ENCODE measurements at regions not wholly inside any gene's neighbourhood (a gene's known extent, or its start where the extent isn't known, plus 50 kb on each side); places are given as distances from the start of the nearest gene placed in this dataset.

DNA sequence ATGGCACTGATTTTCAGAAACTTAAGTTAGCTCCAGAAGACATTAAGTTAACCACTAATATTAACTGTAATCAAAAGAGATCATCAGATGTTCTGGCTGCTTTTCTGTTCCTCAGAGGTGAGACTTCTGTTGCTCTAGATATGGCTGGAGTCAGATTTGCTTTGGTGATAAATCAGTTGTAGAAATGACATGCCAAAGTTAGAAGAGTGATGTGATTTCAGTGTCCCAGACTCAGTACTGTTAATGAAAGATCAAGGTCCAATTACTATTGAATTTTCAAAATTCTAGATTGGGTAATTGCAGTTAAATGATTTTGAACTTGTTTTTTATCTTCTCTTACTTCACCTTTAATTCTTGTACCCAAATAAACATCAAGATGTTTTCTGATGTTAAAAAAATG lies 402.4 kb upstream of the SYNCRIP start:
- H4K20me1 ChIP-seq (ENCODE audit: insufficient read depth): no peaks in the 10 kb centered on the region
- H3K4me2 ChIP-seq: no peak overlapping the region
- H2AFZ ChIP-seq (ENCODE audit: low read depth): no peak overlapping the region
- H3K36me3 ChIP-seq (ENCODE audit: insufficient read depth): no peaks in the 10 kb centered on the region
- no peak overlapping the region for H3K4me3 ChIP-seq (IDR thresholded peaks at IDR 0.05; ENCODE audit: insufficient read depth, low read depth, low read length)
- H3K27me3 ChIP-seq (ENCODE audit: insufficient read depth, low read depth): no peaks in the 10 kb centered on the region
- H3K79me2 ChIP-seq (ENCODE audit: insufficient read depth, low read depth): no peaks in the 10 kb centered on the region
- no peaks in the 10 kb centered on the region for H3K4me1 ChIP-seq (ENCODE audit: low read depth, poor library complexity, severe bottlenecking)
- H3K9ac ChIP-seq: no peak overlapping the region
- TF ChIP-seq, protein P1, sequence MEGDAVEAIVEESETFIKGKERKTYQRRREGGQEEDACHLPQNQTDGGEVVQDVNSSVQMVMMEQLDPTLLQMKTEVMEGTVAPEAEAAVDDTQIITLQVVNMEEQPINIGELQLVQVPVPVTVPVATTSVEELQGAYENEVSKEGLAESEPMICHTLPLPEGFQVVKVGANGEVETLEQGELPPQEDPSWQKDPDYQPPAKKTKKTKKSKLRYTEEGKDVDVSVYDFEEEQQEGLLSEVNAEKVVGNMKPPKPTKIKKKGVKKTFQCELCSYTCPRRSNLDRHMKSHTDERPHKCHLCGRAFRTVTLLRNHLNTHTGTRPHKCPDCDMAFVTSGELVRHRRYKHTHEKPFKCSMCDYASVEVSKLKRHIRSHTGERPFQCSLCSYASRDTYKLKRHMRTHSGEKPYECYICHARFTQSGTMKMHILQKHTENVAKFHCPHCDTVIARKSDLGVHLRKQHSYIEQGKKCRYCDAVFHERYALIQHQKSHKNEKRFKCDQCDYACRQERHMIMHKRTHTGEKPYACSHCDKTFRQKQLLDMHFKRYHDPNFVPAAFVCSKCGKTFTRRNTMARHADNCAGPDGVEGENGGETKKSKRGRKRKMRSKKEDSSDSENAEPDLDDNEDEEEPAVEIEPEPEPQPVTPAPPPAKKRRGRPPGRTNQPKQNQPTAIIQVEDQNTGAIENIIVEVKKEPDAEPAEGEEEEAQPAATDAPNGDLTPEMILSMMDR (conservative IDR thresholded peaks at IDR 0.05; ENCODE audit: low read depth, low read length): no peak
- no peak overlapping the region for H3K27ac ChIP-seq

DNA sequence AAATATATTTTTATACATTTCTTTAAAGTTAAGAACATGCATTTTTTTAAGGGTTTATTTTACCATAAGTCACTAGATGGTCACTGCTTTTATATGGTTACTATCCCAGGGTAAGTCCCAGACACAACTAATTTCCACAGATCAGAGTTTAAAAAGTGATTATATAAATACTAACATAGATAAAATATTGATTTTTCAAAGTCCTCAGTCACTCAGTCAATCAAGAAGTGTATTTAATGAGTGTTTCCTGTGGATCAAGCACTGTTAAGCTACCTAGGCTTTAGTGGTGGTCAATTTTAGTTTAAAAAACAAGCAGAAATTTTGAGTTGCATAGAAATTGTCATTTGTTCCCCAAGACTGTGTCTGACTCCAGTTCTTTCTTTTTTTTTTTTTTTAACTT lies 399.5 kb upstream of the SYNCRIP start:
- H3K4me3 ChIP-seq (IDR thresholded peaks at IDR 0.05; ENCODE audit: insufficient read depth, low read depth, low read length): no peak overlapping the region
- H3K4me1 ChIP-seq (ENCODE audit: low read depth, poor library complexity, severe bottlenecking): no peaks in the 10 kb centered on the region
- TF ChIP-seq, protein P1 (conservative IDR thresholded peaks at IDR 0.05; ENCODE audit: low read depth, low read length): no peak
- no peaks in the 10 kb centered on the region for H4K20me1 ChIP-seq (ENCODE audit: insufficient read depth)
- H3K27ac ChIP-seq: no peak overlapping the region
- H2AFZ ChIP-seq (ENCODE audit: low read depth): no peak overlapping the region
- H3K27me3 ChIP-seq (ENCODE audit: insufficient read depth, low read depth): no peaks in the 10 kb centered on the region
- H3K36me3 ChIP-seq (ENCODE audit: insufficient read depth): no peaks in the 10 kb centered on the region
- H3K4me2 ChIP-seq: no peak overlapping the region
- no peak overlapping the region for H3K9ac ChIP-seq
- no peaks in the 10 kb centered on the region for H3K79me2 ChIP-seq (ENCODE audit: insufficient read depth, low read depth)

DNA sequence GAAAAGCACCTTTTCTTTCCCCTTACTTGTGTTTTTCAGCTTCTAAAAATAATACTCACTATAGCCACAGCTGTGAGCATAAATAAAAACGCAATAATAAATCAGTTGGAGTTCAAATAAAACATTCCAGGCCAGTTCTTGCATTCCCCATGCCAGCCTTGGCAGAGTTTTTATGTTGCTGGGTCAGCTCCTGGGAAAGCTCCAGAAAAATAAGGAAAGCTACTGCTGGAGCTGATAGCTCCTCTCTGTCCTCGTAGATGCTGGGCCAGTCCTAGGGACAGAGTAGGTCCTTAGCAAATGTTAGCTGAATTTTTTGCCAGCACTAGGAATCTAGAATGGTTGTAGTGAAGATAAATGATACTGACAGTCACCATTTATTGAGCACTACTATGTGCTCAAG lies 389.0 kb upstream of the SYNCRIP start:
- Histone ChIP-seq H3K4me2 (no peak overlapping the region), H3K4me3 (IDR thresholded peaks at IDR 0.05; ENCODE audit: insufficient read depth, low read depth, low read length) (no peak overlapping the region), H2AFZ (ENCODE audit: low read depth) (no peak overlapping the region), H3K36me3 (ENCODE audit: insufficient read depth) (no peaks in the 10 kb centered on the region), H4K20me1 (ENCODE audit: insufficient read depth) (no peaks in the 10 kb centered on the region), H3K27ac (no peak overlapping the region), H3K27me3 (ENCODE audit: insufficient read depth, low read depth) (no peaks in the 10 kb centered on the region), H3K79me2 (ENCODE audit: insufficient read depth, low read depth) (no peaks in the 10 kb centered on the region), H3K9ac (no peak overlapping the region), H3K4me1 (ENCODE audit: low read depth, poor library complexity, severe bottlenecking) (no peaks in the 10 kb centered on the region)
- TF ChIP-seq, protein P1 (conservative IDR thresholded peaks at IDR 0.05; ENCODE audit: low read depth, low read length): no peak

DNA sequence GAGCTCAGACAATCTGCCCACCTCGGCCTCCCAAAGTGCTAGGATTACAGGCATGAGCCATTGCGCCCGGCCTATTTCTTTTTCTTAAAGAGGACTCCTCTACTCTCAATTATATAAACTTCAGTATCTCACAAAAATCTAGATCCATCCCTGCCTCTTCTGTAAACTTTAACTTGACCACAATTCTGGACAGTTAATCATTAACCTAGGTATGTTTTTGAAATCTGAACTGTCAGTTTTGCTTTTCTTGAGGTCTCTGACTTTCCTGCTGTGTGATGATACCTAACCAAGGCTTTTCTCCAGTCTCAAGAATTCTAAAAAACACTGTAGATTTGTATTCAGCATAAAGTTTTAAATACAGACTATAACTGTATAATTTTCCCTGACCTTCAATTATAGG lies 388.2 kb upstream of the SYNCRIP start:
- H4K20me1 ChIP-seq (ENCODE audit: insufficient read depth): no peaks in the 10 kb centered on the region

More for the DNA sequence above, 388.2 kb upstream of the SYNCRIP start:
- H3K27me3 ChIP-seq (ENCODE audit: insufficient read depth, low read depth): no peaks in the 10 kb centered on the region
- no peak overlapping the region for H2AFZ ChIP-seq (ENCODE audit: low read depth)
- H3K4me1 ChIP-seq (ENCODE audit: low read depth, poor library complexity, severe bottlenecking): no peaks in the 10 kb centered on the region
- no peak overlapping the region for H3K4me2 ChIP-seq
- no peak overlapping the region for H3K9ac ChIP-seq
- no peak overlapping the region for H3K27ac ChIP-seq
- no peaks in the 10 kb centered on the region for H3K36me3 ChIP-seq (ENCODE audit: insufficient read depth)
- H3K4me3 ChIP-seq (IDR thresholded peaks at IDR 0.05; ENCODE audit: insufficient read depth, low read depth, low read length): no peak overlapping the region
- TF ChIP-seq, protein P1 (conservative IDR thresholded peaks at IDR 0.05; ENCODE audit: low read depth, low read length): no peak
- no peaks in the 10 kb centered on the region for H3K79me2 ChIP-seq (ENCODE audit: insufficient read depth, low read depth)

Measured in KMS-11 (cell line).